Keratinocyte (primary cell): ENCODE measurements at regions not wholly inside any gene's neighbourhood (a gene's known extent, or its start where the extent isn't known, plus 50 kb on each side); places are given as distances from the start of the nearest gene placed in this dataset.

Experiments used
- DNase-seq: peaks from one replicate; pipeline ENCODE4 v3.0.0-alpha.2; 2011; ENCODE audit warnings: low read depth, missing footprints, low spot score
- FAIRE-seq: peaks from 2 replicates; lab custom pipeline; 2011; peaks lifted over from hg19 to GRCh38; lab: Jason Lieb, UNC
- H2AFZ ChIP-seq: 2 replicates; pipeline ENCODE4 v1.6.0; 2012; ENCODE audit warnings: low read length, control low read depth, inconsistent platforms; ENCODE audit not compliant: control insufficient read depth
- H3K27ac ChIP-seq: 2 replicates; pipeline ENCODE4 v1.5.1; 2011; ENCODE audit warnings: low read length; ENCODE audit not compliant: control insufficient read depth, insufficient read depth
- H3K27me3 ChIP-seq: 3 replicates; pipeline ENCODE4 v1.6.0; 2011; ENCODE audit warnings: low read length; ENCODE audit not compliant: control insufficient read depth, insufficient read depth; ENCODE audit errors: extremely low read depth
- H3K36me3 ChIP-seq, 2 experiments: 2 replicates in 1 of 2; 3 replicates in 1 of 2; pipeline ENCODE4 v1.5.1; 2011; ENCODE audit warnings: low read length in 2 of 2, mild to moderate bottlenecking in 1 of 2; ENCODE audit not compliant: control insufficient read depth in 2 of 2, insufficient read depth in 2 of 2; ENCODE audit errors: extremely low read depth in 1 of 2
- H3K4me1 ChIP-seq: 3 replicates; pipeline ENCODE4 v1.5.1; 2011; ENCODE audit warnings: low read length; ENCODE audit not compliant: control insufficient read depth, insufficient read depth; ENCODE audit errors: extremely low read depth
- H3K4me2 ChIP-seq: 3 replicates; pipeline ENCODE4 v1.6.0; 2011; ENCODE audit warnings: low read depth, low read length; ENCODE audit not compliant: control insufficient read depth, insufficient read depth; ENCODE audit errors: extremely low read depth
- H3K4me3 ChIP-seq, 3 experiments: fragments of 200-600 bp in 1 of 3; sonication (generic) in 1 of 3; 2 replicates in 2 of 3; 3 replicates in 1 of 3; pipeline ENCODE4 v1.5.1; 2011 to 2016; ENCODE audit warnings: low read length in 3 of 3, mild to moderate bottlenecking in 3 of 3, control low read depth in 2 of 3, inconsistent platforms in 1 of 3, low read depth in 1 of 3, mixed read lengths in 1 of 3, mixed run types in 1 of 3, moderate library complexity in 1 of 3; ENCODE audit not compliant: control insufficient read depth in 2 of 3, insufficient read depth in 2 of 3; ENCODE audit errors: extremely low read depth in 1 of 3
- H3K79me2 ChIP-seq: 2 replicates; pipeline ENCODE4 v1.6.0; 2012; ENCODE audit warnings: low read length; ENCODE audit not compliant: control insufficient read depth, insufficient read depth
- H3K9ac ChIP-seq: 3 replicates; pipeline ENCODE4 v1.6.0; 2011; ENCODE audit warnings: low read length; ENCODE audit not compliant: control insufficient read depth, insufficient read depth; ENCODE audit errors: extremely low read depth
- H3K9me1 ChIP-seq: 3 replicates; pipeline ENCODE4 v1.6.0; 2011; ENCODE audit warnings: low read length; ENCODE audit not compliant: control insufficient read depth, insufficient read depth; ENCODE audit errors: extremely low read depth
- H3K9me3 ChIP-seq: 2 replicates; pipeline ENCODE4 v1.5.1; 2012; ENCODE audit warnings: low read depth, low read length; ENCODE audit not compliant: control insufficient read depth
- H4K20me1 ChIP-seq: 3 replicates; pipeline ENCODE4 v1.6.0; 2011; ENCODE audit warnings: low read length; ENCODE audit not compliant: control insufficient read depth, insufficient read depth; ENCODE audit errors: extremely low read depth
- CTCF ChIP-seq, 3 experiments: IDR thresholded peaks in 1 of 3; conservative IDR thresholded peaks in 1 of 3; optimal IDR thresholded peaks in 1 of 3; 2 replicates in 2 of 3; 3 replicates in 1 of 3; pipeline versions ENCODE3 to v1.5.1; 2011; ENCODE audit warnings: low read length in 3 of 3, mild to moderate bottlenecking in 3 of 3, moderate library complexity in 2 of 3, control low read depth in 1 of 3, inconsistent platforms in 1 of 3; ENCODE audit not compliant: insufficient read depth in 2 of 3; ENCODE audit errors: extremely low read depth in 1 of 3
- EZH2 ChIP-seq: IDR thresholded peaks from one replicate; pipeline ENCODE4 v1.6.1; 2012; ENCODE audit warnings: inconsistent platforms, mild to moderate bottlenecking, low read length, moderate library complexity
- dilution Hi-C: fragments of 300-500 bp; cut with MboI; formaldehyde crosslinking; loops from one replicate; pipeline ENCODE4 v1.7.0; 2020; ENCODE audit warnings: low sequenced_read_pairs; ENCODE audit not compliant: extremely low pct_ligation_motif_present

- Histone ChIP-seq H3K4me2 (no peak overlapping the region), H3K79me2 (no peaks in the 10 kb centered on the region), H3K27me3 (no peaks in the 10 kb centered on the region), H4K20me1 (no peaks in the 10 kb centered on the region), H3K9me3 (no peaks in the 10 kb centered on the region), H3K9ac (no peak overlapping the region), H3K27ac (no peak overlapping the region), H2AFZ (no peak overlapping the region), H3K4me1 (no peaks in the 10 kb centered on the region), H3K4me3 (no peak overlapping the region), H3K9me1 (no peaks in the 10 kb centered on the region), H3K36me3 (no peaks in the 10 kb centered on the region)
- FAIRE-seq (no peak), DNase-seq (no peak)
- dilution Hi-C loops = no loop called here
- no peak for TF ChIP-seq EZH2
- TF ChIP-seq CTCF (optimal IDR thresholded peaks at IDR 0.05 in 1 of 3, IDR thresholded peaks at IDR 0.05 in 1 of 3, conservative IDR thresholded peaks at IDR 0.05 in 1 of 3; ENCODE audit: extremely low read depth in 1 of 3, insufficient read depth in 2 of 3, low read length in 3 of 3) = no peak
Observed at GRCh38 chr11:90310210-90310609, 87.4 kb upstream of the CHORDC1 start.

- H2AFZ ChIP-seq = no peak overlapping the region
- dilution Hi-C loops = no loop called here
- DNase-seq (no peak), FAIRE-seq (no peak)
- no peaks in the 10 kb centered on the region for H3K9me3 ChIP-seq
- no peaks in the 10 kb centered on the region for H3K27me3 ChIP-seq
- H3K36me3 ChIP-seq = no peaks in the 10 kb centered on the region
- H3K27ac ChIP-seq = no peak overlapping the region
- H3K79me2 ChIP-seq = no peaks in the 10 kb centered on the region
- H4K20me1 ChIP-seq = no peaks in the 10 kb centered on the region
- no peak overlapping the region for H3K4me2 ChIP-seq
- no peak for TF ChIP-seq EZH2
- TF ChIP-seq CTCF (optimal IDR thresholded peaks at IDR 0.05 in 1 of 3, IDR thresholded peaks at IDR 0.05 in 1 of 3, conservative IDR thresholded peaks at IDR 0.05 in 1 of 3; ENCODE audit: extremely low read depth in 1 of 3, insufficient read depth in 2 of 3, low read length in 3 of 3) = no peak
- H3K9ac ChIP-seq = no peak overlapping the region
- H3K4me1 ChIP-seq = no peaks in the 10 kb centered on the region
- no peaks in the 10 kb centered on the region for H3K9me1 ChIP-seq
- no peak overlapping the region for H3K4me3 ChIP-seq
Observed at GRCh38 chr11:90309693-90310092, 86.8 kb upstream of the CHORDC1 start.
